ENCODE measurements at regions not wholly inside any gene's neighbourhood (a gene's known extent, or its start where the extent isn't known, plus 50 kb on each side); places are given as distances from the start of the nearest gene placed in this dataset.

DNA sequence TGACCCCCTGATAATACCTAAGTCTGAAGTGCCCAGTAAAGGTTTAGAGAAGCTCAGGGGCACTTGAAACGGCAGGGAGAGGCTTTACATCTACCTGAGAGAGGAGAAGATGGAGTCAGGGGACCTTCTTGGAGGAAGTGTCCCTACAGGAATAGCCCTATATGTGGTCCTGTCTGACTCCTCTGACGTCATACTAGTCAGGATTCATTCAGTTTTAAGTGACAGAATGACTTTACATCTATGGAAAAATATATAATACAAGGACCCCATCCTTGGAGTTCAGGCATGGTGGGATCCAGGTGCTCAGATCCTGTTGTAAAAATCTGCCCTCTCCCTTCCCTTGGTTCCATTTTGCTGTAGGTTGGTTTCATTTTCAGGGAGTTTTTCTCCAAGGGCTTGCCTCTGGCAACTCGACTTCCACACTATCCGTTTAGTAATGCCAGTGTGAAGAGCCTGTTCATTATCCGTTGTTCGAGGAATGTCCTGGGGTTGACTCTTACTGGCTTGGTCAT, 205.6 kb downstream of the IRF8 start:
- DNase-seq (ENCODE audit: low read depth in 2 of 2, low spot score in 1 of 2) = no peak

DNA sequence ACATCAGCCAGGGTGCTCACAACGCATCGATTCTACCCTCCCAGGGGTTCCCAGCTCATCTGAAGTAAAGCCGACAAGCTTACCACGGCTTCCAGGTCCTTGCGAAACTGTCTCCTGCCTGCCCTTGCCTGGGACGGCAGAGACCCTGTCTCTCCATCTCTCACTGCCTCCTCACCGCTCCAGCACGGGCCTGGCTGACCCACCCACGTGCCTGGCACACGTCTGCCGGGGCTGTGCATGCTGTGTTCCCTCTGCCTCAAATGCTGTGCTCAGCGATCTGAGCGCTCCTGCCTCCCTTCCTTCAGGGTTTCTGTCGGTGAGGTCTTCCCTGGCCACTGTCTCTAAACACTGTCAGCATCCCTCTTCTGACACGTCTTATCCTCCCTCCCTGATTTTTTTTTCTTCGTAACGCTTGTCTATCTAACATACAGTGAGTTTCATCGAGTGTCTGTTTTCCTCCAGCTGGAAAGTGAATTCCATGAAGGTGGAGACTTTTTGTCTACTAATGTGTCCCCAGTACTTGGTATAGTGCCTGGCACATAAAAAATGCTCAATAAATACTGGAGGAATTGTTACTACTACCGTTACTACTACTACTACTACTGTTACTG, 208.4 kb downstream of the IRF8 start:
- no peak for DNase-seq (ENCODE audit: low read depth in 2 of 2, low spot score in 1 of 2)

DNA sequence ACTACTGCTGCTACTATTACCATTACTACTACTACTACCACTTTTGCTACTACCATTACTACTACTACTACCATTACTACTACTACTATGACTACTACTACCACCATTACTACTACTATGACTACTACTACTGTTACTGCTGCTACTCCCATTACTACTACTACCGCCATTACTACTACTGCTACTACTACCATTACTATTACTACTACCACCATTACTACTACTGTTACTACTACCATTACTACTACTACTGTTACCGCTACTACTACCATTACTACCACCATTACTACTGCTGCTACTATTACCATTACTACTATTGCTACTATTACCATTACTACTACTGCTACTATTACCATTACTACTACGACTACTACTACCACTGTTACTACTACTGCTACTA, 209.1 kb downstream of the IRF8 start:
- DNase-seq (ENCODE audit: low read depth in 2 of 2, low spot score in 1 of 2) = no peak

DNA sequence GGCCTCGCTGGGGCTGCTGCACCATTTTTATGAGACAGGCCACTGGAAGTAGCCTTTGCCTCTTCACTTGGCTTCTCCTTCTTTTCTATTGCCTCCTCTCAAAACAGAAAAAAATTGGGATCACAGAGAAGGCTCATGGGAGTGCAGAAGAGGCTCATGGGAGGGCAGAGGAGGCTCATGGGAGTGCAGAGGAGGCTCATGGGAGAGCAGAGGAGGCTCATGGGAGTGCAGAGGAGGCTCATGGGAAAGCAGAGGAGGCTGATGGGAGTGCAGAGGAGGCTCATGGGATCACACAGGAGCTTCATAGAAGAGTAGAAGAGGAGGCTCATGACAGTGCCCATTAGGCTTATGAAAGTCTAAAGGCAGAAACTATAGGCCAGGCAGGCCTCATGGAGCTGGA, 211.2 kb downstream of the IRF8 start:
- DNase-seq (ENCODE audit: low read depth in 2 of 2, low spot score in 1 of 2) = no peak

DNA sequence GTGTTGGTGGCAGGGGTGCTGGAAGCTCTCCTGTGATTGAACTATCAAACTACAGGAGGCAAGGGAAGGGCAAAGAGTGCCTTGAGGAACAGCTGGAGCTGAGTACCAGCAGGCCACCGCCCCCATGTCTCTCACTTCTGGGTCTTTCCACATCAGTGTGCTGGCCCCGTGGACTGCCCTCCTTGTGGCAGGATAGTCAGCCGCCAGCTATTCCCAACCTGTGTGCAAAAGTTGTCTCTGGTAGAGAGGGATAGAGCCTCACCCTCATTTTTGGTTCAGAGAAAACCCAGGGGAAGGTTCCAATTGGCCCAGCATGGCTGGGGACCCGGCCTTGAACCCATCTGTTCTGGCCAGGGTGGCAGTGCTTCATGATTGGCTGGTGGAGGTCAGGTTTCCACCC, 211.8 kb downstream of the IRF8 start:
- DNase-seq (ENCODE audit: low read depth in 2 of 2, low spot score in 1 of 2) = no peak

DNA sequence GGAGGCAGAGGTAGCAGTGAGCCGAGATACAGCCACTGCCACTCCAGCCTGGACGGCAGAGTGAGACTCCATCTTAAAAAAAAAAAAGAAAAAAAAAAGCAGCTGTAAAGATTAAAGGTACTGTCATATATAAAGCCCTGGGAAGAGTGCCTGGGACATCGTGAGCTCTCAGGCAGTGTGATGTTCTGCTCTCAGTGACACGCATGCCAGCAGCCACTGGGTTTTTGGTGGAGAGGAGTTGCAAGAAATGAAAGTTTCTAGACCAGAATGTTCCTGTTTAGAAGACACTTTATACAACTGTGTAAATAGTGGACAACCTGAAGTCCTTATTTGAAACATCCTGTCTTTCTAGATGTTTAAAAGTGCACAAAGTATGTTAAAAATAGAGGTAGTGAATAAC, 213.2 kb downstream of the IRF8 start:
- DNase-seq (ENCODE audit: low read depth in 2 of 2, low spot score in 1 of 2) = no peak

DNA sequence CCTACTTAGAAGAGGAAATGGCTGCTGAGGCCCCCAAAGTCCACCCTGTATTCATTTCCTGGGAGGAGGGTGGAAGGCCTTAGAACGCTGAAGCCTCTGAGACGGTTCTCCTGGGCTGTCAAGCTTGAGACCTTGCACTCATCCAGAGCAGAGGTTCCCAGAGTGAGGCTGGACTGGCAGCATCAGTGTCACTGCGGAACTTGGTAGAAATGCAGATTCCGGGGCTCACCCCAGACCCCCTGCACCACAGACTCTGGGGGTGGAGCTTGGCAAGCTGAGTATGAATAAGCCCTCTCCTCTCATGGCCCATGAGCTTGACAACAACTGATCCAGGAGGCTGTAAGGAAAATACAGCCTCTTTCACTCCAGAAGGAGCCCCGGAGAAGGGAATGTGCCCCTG, 218.3 kb downstream of the IRF8 start:
- DNase-seq (ENCODE audit: low read depth in 2 of 2, low spot score in 1 of 2) = no peak

DNA sequence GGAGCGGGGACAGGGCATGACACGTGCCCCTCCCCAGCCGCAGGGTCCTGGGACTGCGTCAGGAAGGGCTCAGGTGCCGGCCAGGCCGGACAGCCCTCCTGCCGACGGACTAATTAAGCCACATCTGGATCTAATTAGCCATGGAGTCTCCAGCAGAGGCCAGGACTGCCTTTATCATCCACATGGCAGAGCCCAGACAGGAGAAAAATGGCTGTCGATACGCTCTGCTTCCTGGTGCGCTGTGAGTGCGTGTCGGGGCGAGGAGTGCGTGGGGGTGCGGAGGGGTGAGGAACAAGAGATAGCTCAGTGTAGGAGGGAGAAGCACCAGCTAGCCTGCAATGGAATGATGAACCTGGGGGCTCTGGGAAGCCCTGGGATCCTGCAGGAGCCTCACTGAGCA, 218.8 kb downstream of the IRF8 start:
- DNase-seq (ENCODE audit: low read depth in 2 of 2, low spot score in 1 of 2) = no peak

DNA sequence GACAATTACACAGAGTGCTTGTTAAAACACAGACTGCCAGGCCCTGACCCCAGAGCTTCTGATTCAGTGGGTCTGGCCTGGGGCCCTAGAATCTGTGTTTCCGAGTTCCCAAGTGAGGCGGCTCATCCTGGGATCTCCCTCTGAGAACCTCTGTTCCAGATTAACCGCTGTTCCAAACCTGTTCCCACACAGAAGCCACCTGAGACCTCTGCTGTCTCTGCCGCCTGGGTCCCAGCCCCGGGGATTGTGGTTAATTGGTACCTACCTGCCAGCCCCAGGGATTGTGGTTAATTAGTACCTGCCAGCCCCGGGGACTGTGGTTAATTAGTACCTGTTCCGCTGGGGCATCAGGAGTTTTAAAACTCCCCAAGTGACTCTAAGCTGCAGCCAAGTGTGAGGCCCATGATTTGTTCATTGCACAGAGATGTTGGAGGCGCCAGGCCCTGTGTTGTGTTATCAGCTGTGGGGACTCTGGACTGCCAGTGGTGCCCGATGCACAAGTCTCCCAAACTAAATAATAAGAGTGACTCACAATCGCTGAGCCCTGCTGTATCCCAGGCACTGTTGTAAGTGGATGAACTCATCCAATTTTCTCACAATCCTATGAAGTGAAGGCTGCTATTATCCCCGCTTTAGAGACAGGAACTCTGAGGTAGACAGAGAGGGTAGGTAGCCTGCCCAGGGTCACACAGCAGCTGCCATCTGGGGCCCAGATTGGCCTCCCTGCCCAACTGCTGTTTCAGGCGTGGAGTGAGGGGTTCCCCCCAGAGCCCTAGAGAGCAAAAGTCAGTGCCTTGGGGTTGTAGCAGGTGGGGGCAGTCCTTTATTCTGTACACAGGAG, 219.7 kb downstream of the IRF8 start:
- DNase-seq (ENCODE audit: low read depth in 2 of 2, low spot score in 1 of 2) = no peak

DNA sequence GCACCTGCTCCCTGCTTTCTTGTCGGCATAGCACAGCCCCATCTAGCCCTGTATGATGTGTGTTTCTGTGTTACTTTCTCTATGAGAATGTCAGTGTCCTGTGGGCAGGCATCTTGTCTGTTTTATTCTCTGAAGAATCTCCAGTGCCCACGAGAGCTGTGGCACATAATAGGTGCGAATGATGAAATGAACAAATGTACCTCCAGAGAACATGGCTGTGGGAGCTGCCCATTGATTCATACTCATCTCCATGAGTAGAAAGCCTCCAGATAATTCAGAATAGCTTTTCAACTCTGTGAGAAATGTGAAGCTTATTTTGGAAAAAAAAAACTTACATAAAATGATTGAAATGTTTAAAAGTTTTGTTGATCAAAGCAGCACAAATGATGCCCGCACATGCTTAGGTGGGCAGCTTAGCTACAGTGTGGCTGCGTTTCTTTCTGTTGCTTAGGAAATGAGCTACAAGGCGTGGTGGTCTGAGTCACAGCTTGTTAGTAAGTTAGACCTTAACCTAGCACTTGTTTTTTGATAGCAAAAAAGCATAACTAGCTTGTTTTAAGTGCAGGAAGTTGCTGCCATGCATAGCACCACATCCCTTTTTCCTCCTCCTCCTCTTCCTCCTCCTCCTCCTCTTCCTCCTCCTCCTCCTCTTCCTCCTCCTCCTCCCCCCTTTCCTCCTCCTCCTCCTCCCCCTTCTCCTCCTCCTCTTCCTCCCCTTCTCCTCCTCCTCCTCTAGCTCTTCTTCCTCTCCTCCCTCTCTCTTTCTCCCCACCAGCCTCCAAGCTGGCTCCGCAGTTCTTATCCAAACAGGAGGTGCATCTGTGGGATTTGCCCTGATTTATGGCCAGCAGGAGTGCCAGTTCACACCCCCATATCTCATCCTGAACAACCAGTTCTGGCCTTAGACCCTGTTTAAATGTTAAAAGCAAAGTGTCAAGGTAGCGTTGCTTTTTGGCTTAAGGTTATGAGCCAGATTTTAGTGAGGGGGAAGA, 221.5 kb downstream of the IRF8 start:
- no peak for DNase-seq (ENCODE audit: low read depth in 2 of 2, low spot score in 1 of 2)

DNA sequence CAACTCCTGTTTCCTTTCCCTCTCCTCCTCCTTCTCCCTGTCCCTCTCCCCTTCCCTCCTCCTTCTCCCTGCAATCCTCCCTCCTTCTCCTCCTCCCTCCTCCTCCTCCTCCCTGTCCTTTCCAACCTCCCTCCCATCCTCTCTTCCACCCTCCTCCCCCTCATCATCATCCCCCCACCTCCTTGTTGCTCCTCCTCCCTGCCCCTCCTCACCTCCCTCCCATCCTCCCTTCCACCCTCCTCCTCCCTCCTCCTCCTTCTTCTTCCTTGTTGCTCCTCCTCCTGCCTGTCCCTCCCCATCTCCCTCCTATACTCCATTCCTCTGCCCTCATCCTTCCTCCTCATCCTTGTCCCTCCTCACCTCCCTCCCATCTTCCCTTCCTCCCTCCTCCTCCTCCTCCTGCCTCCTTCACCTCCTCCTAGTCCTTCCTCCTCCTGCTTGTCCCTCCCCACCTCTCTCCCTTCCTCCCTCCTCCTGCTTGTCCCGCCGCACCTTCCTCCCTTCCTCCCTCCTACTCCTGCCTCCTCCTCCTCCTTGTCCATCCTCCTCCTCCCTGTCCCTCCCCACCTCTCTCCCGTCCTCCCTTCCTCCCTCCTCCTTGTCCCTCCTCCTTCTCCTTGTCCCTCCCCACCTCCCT, 222.5 kb downstream of the IRF8 start:
- no peak for DNase-seq (ENCODE audit: low read depth in 2 of 2, low spot score in 1 of 2)

DNA sequence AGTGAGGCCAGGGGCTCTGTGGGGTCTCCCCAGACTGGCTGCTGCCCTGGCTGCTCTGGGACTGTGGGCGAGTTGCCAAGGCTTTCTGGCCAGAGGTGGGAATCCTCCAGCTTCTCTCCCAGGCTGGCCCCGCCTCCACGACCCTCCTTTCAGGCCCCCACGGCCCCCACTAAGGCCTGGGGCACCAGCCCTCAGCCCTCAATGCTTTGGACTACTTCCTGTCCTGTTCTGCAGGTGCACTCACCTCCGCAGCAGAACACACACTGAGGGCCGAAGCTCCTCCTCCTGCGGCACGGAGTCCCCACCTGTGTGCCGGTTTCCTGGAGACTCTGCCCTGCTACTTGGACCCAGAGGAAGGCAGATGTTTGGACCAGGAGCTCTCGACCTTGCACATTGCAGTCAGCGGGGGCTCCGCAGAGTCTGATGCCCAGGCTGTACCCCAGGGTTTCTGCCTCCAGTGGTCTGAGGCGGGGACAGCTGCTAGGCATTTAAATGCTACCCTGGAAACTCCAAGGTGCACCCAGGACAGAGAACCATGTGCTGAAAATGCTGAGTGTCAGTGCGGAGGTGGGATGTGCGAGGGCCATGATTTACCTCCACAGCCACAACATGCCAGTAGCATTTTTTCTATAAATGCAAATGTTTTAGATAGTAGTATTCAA, 223.8 kb downstream of the IRF8 start:
- no peak for DNase-seq (ENCODE audit: low read depth in 2 of 2, low spot score in 1 of 2)

DNA sequence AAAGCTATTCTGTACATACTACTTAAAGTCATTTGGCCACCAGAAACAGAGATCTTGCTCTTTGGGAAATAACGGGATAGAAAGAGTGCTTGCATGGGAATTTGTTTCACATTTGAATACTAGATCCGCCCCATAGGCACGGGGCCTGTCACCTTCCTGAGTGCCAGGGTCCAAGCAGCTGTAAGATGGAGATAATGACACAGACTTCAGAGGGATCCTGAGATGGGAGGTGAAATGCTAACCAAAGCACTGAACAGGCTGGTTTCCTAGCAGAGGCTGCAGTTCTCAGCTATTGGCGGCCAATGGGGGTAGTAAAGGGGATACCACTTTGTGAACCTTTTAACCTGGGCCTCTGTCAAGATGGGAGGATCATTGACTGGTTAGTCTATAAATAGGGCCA, 225.4 kb downstream of the IRF8 start:
- no peak for DNase-seq (ENCODE audit: low read depth in 2 of 2, low spot score in 1 of 2)

DNA sequence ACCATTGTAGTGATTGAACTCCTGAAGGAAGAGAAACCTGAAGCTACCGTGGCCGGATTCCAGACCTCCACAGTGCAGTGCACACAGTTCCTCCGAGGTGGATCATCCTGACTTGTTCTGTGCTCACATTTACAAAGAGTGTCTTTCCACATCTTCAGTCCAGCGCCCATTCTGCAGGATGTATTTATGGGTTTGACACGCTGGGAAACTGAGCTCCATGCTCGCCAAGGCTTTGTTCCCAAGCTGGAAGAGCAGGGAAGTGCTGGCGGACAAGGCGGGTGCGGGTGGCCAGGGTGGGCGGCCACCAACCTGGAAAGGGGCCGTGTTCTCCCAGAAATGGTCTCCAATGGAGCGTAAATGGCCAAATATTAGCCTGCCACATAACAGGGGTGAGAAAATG, 227.9 kb downstream of the IRF8 start:
- no peak for DNase-seq (ENCODE audit: low read depth in 2 of 2, low spot score in 1 of 2)

DNA sequence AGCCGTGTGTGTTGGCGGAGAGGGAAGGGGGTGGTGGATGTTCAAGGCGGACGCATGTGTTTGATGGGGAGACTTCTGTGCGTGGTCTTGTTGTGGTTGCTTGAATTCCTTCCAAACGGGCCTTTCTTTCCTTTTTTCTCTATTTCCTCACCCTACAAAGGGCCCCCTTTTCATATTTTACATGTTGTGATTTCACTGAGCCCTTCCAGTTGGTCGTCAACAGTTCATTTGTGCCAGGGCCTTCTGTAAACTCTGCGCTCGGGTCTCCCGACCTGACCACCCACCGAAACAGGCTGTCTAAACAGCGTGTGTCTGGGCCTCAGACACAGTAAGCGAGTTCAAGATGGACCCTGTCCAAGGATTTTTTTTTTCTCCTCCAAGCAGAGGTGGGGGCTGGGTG, 228.4 kb downstream of the IRF8 start:
- DNase-seq (ENCODE audit: low read depth in 2 of 2, low spot score in 1 of 2) = no peak

DNA sequence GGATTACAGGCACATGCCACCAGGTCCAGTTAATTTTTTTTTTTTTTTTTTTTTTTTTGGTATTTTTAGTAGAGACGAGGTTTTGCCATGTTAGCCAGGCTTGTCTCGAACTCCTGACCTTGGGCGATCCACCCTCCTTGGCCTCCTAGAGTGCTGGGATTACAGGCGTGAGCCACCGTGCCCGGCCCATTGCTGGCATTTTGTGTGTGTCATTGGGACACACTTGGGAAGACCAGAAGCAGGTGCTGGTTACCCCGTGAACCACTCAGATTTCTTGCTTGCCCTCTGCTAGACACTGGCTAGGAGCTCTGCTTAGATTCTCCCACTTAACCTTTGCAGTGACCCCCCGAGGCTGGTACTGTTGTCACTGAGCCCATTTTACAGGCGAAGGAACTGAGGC, 229.3 kb downstream of the IRF8 start:
- DNase-seq (ENCODE audit: low read depth in 2 of 2, low spot score in 1 of 2) = no peak

DNA sequence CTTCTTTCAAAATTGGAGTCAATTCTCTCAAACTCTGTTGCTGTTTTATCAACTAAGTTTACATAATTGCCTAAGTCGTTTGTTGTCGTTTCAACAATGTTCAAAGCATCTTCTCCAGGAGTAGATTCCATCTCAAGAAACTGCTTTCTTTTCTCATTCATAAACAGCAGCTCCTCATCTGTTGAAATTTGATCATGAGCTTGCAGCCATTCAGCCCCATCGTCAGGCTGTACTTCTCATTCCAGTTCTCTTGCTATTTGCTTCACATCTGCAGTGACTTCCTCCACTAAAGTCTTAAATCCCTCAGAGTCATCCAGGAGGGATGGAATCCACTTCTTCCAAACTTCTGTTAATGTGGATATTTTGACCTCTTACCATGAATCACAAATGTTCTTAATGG, 230.6 kb downstream of the IRF8 start:
- no peak for DNase-seq (ENCODE audit: low read depth in 2 of 2, low spot score in 1 of 2)

DNA sequence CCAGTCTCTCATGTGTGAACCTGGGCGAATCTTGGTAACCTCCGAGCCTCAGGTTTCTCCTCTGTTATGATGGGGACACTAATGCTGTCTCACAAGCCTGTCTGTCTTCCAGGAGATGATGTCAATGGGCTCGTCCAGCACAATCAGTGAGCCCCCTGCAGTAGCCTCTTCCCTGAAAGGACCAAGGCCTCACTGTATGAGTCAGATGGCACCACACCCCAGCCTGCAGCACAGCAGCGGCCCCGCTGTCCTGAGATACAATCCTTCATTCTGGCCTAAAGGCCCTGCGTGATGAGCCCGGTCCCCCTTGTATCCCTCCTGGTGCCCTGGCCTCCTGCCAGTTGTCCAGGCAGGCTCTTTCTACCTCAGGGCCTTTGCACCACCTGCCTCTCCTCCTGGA, 234.4 kb downstream of the IRF8 start:
- DNase-seq (ENCODE audit: low read depth in 2 of 2, low spot score in 1 of 2) = no peak

DNA sequence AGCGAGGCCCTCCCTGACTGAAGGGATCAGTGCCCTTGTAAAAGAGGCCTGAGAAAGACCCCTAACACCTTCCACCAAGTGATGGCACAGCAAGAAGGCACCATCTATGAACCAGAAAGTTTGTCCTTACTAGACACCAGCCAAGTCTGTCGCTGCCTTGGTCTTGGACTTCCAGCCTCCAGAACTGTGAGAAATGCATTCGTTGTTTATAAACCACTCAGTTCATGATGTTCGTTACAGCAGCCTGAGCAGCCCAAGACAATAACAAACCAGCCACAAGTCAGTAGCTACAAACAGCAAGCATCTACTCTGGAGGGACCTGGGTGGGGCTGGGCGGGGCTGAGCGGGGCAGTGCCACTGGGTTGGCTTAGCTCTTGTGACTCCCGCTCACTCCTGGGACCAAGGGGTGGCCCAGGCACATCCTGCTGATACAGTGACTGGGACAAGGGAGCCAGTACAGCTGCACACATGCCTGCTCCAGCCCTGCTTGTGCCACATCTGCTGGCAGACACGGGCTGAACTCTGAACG, 234.9 kb downstream of the IRF8 start:
- no peak for DNase-seq (ENCODE audit: low read depth in 2 of 2, low spot score in 1 of 2)

DNA sequence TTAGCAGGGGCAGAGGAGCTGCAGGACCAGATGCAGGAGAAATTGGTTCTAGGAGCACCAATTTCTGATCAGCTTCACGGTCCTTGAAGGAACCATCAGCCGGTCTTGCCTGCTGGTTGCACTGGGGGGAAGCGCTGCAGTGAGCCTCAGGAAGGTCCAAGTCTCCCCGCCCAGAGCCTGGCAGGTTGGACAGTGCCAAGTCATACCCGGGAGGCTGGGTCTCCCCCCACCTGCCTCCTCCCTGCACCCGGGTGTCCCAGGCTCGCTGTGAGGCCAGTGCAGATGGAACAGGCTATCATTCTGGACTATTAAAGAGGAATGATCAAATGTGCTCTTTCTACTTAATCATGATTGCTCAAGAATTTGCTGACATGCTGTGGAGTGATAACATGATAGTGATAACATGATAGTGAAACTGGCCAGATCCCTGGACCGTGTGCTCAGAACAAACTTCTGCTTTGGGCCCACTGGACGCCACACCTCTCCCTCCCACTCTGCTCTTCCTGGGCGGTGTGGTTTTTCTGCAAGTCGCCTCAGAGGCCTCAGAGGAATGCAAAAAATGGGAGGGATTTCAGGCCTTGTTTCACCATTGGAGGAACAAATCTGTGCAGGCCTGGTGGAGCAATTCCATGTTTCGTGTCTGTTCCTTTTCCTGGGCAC, 236.0 kb downstream of the IRF8 start:
- no peak for DNase-seq (ENCODE audit: low read depth in 2 of 2, low spot score in 1 of 2)
